ENCODE measurements at regions not wholly inside any gene's neighbourhood (a gene's known extent, or its start where the extent isn't known, plus 50 kb on each side); places are given as distances from the start of the nearest gene placed in this dataset.
"Not testable (repeated sequence)": the region's sequence is repeated elsewhere in the genome, so short reads cannot be mapped to it uniquely, and the experiment has no call there.

- no peak for DNase-seq (ENCODE audit: low read depth)
Observed at GRCh38 chr7:24135003-24135817, 148.8 kb upstream of the NPY start.

DNA sequence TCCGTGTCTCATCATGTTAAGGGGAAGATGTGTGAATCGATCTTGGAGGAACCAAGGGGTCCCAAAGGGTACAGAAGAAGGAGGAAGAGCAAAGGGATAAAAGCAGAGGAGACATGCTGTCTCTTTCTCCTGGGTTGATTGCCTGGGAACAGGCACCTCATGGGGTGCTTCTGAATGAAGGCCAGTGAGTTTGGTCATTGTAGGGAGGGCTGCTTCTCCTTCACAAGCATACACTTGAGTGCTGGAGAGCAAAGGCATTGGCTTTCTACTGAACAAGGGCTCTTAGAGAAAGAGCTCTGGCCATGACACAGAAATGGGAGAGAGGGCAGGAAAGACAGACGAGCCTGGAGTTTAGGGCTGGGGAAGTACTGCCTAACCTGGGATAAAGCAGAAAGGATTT, 146.7 kb upstream of the NPY start:
- DNase-seq (ENCODE audit: low read depth), result no peak

DNA sequence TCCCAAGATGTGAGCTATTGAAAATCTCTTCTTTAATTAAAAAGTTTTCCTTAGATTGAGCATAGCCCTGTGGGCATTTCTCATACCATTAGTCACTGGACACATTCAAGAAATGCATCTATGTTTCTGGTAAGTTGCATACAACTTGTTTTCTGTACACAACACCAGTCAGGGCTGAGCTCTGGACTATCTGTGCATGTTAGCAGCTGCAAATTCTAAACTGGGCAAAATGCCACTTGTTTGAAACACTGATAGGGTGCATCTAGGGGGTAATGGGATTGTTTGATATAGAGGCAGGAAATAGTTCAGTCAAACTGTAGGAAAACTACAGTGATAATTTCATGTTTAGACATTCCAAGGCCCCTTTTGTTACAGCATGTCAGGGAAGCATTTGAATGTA, 145.6 kb upstream of the NPY start:
- no peak for DNase-seq (ENCODE audit: low read depth)

DNA sequence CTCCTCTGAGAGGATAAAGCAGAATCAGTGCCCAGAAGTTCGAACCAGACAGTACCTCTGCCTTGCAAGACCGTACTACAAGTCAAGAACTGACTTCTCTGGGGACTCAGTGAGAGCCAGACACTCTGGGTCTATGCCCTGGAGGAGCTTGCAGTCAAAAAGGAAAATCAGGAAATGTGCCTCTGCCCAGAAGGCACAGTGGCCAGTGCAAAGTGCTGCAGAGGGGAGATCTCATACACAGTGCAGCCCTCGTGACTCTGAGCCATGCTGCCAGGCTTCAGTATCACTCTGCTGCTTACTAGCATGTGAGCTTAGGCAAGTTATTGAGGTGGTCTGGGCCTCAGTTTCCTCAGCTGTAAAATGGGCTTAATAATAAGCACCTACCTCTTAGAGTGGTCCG, 144.0 kb upstream of the NPY start:
- no peak for DNase-seq (ENCODE audit: low read depth)

DNA sequence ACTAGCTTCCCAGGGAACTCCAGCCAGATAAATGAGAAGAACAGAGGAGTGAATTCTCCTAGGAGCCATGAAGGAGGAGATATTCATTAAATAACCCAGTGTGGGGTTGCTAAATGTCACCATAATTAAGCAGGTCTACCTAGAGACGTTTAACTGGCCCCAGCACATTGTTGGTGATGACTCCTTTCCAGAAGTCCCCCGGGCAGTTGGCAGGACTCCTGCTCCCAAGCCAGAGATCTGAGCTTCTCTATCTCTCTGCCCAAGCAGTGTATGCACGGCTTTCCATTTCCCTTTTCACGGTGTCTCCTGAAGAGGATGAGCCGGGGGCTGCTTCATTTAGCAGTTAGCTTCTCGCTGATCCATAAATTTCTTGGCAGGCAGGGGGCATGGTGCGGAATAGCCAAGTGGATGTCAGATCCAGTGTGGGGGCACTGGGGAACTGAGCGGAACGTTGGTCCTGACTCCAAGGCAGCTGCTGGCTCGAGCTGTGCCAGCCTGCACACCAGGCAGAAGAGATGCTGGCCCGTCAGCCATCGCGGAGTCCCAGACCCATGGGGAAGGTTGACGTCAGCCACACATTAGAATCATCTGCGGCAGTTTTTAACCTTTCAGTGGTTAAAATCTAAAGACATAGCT, 142.0 kb upstream of the NPY start:
- no peak for DNase-seq (ENCODE audit: low read depth)

GRCh38 chr7:24143547-24143946, 140.4 kb upstream of the NPY start:
- DNase-seq (ENCODE audit: low read depth), result no peak

DNA sequence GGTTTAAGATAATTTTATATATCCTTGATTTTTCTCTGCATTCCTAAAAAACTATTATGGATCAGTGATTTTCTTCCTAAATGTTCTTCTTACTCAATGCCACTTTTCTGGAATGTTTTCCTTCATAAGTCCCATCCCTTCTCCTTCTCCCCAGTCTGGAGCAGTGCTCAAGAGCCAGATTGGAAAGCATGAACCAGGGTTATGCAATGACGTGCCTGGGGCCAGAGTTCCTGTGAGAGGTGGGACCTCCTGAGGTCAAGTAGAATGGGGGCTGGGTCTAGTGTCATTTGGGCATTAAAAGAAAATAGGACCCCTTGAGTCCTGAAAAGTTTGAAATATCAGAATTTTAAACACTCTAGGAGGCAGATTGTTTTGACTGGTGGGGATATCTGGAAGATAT, 132.0 kb upstream of the NPY start:
- no peak for DNase-seq (ENCODE audit: low read depth)

DNA sequence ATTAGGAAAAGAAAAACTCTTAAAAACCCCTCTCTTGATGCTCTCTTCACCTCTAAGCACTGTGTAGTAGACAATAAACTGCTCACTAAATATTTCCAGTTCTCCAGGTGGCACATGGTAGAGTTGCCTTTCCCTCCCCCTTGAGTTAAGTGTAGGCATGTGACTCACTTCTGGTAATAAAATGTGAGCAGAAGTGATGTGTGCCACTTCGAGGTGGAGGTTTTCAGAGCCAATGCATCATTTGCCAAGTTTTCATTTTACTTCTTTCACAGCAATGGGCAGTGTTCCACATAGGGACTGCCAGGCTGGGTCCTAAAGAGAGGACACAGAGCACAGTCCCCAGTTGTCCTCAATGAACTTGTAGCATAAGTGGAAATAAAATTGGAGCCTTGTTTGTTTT, 131.6 kb upstream of the NPY start:
- DNase-seq (ENCODE audit: low read depth), result no peak

- no peak for DNase-seq (ENCODE audit: low read depth)
Observed at GRCh38 chr7:24152877-24153472, 131.0 kb upstream of the NPY start.

- no peak for DNase-seq (ENCODE audit: low read depth)
Observed at GRCh38 chr7:24157666-24158065, 126.3 kb upstream of the NPY start.

DNA sequence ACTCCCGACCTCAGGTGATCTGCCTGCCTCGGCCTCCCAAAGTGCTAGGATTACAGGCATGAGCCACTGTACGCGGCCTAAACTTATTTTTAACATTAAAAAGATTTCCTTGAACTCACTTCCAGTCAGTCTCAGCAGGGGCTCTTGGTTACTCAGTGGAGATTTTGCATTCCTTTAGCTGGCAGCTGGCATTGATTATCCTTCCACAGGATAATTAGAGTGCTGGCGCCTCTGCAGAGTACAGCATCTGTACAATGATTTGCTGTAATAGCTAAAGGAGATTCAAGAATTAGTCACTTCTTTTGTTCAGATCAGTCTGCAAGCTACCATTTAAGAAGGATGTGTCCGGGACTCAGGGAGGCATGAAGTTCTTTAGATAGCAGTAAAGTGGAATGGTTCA, 125.0 kb upstream of the NPY start:
- DNase-seq (ENCODE audit: low read depth), result peak; percentile 7

DNA sequence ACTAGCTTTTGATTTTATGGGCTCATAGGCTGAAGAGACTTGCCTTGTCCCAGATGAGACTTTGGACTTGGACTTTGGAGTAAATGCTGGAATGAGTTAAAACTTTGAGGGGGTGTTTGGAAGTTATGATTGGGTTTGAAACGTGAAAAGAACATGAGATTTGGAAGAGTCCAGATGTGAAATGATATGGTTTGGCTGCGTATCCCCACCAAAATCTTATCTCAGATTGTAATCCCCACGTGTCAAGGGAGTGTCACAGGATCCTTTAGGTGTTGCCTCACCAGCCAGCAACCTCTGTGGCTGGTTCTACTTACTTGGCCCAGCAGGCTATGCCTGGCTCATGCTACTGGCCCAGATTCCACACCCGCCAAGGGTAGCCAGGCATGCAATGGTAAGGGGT, 119.6 kb upstream of the NPY start:
- no peak for DNase-seq (ENCODE audit: low read depth)

GRCh38 chr7:24169077-24169624, 114.8 kb upstream of the NPY start:
- no peak for DNase-seq (ENCODE audit: low read depth)

GRCh38 chr7:24171951-24172350, 112.0 kb upstream of the NPY start:
- not testable (repeated sequence) for DNase-seq (ENCODE audit: low read depth)

GRCh38 chr7:24172856-24173255, 111.1 kb upstream of the NPY start:
- no peak for DNase-seq (ENCODE audit: low read depth)

- no peak for DNase-seq (ENCODE audit: low read depth)
Observed at GRCh38 chr7:24175603-24176002, 108.4 kb upstream of the NPY start.

DNA sequence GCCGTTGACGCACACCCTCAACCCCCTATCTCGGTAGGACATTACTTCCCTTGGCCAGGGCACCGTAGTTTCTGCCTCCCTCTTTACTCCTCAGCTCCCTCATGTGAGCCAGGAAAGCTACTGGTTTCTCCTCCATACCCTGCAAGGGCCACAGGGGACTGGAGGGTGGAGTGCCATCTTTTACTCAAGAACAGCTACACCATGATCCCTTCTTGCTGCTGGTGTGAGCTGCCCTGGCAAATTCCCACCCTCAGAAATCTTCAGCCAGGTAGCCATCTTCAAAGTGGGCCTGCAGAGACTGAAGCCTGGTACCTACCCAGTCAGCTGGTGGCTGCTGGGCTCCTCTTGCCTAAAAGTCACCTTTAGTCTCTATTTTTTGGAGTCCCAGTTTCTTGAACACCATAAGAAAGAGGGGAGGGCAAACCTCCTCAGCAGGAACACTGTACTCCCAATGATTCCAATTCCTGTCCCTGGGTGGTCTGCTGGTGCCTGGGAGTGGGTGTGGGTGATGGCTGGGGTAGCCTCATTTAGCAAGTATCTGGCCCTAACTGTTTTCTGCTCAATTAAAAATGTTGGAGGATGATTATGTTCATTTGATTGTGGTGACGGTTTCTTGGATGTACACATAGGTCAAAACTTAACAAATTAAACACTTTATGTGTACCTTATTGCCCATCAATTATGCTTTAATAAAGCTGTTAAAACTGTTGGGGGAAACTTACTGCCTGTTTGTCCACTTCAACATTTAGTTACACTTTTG, 105.0 kb upstream of the NPY start:
- DNase-seq (ENCODE audit: low read depth), result no peak

DNA sequence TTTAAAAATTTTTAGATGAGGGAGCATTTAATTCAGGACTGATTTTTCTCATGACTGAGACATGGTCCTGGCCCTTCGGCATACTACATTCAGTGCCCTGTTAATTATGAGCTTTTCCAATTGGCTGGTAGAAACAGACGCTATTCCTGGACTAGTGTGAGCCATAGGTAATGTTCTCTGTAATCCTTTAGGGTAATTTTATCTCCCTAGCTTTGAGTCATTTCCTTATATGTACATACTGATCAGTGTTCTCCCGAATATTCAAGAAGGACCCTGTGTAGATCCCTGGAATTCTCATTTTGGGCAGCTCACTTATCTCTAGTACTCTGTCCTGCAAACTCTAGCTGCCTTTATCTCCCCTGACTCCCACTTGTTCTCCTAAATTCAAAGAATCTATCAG, 92.6 kb upstream of the NPY start:
- DNase-seq (ENCODE audit: low read depth), result no peak

DNA sequence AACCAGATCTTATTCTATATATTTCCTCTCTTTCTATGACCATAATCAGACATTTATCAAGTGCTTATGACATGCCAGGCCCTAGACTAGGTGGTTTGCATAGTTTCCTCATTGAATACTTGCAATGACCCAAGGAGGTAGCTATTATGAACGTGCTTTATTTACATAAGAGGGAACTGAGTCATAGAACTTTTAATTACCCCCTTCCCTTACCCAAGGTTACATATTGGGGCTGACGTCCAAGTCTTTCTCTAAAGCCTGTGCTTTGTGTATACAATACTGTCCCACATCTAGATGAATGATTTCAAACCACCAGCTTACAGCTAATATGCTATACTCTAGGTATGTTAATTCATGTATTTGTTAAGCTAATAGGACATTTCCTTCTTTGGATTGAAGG, 91.9 kb upstream of the NPY start:
- no peak for DNase-seq (ENCODE audit: low read depth)

- no peak for DNase-seq (ENCODE audit: low read depth)
Observed at GRCh38 chr7:24192691-24193090, 91.3 kb upstream of the NPY start.

DNA sequence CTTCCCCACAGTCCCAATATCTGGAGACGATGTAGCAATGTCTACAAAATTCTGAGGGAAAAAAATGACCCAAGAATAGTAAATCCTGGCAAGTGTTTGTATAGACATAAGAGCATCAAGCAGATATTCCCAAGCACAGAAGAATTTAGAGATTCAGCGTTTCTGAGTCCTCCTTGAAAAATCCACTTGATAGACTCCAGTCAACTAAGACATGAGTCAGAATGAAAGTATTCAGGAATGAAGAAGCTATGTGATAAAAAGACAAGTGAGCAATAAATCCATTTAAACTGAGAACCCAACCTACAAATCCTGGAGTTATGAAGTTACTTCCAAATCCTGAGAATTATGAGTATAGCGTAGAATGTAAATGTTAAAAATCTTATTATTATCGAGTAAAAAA, 86.1 kb upstream of the NPY start:
- no peak for DNase-seq (ENCODE audit: low read depth)

- DNase-seq (ENCODE audit: low read depth), result no peak
Observed at GRCh38 chr7:24199978-24200377, 84.0 kb upstream of the NPY start.

Measured in GM04503 (cell line).